Testis (tissue), 2 donors: ENCODE measurements at regions not wholly inside any gene's neighbourhood (a gene's known extent, or its start where the extent isn't known, plus 50 kb on each side); places are given as distances from the start of the nearest gene placed in this dataset.

Experiments used
- CTCF ChIP-seq, 3 experiments: fragments of 450-650 bp in 2 of 3; fragments of 200-600 bp in 1 of 3; sonication (generic) in 1 of 3; IDR thresholded peaks; one replicate each; pipeline ENCODE4 v1.5.1; 2016 to 2019; ENCODE audit warnings: antibody characterized with exemption in 3 of 3, mild to moderate bottlenecking in 2 of 3, moderate library complexity in 1 of 3
- POLR2A ChIP-seq: fragments of 450-650 bp; IDR thresholded peaks from one replicate; pipeline ENCODE4 v1.6.1; 2017; ENCODE audit warnings: antibody characterized with exemption, mild to moderate bottlenecking, moderate library complexity

- no peak for TF ChIP-seq CTCF (IDR thresholded peaks at IDR 0.05)
- TF ChIP-seq POLR2A = no peak
Measured at GRCh38 chr7:36055207-36055606, 97.8 kb upstream of the EEPD1 start.
